ENCODE measurements at regions not wholly inside any gene's neighbourhood (a gene's known extent, or its start where the extent isn't known, plus 50 kb on each side); places are given as distances from the start of the nearest gene placed in this dataset.

DNA sequence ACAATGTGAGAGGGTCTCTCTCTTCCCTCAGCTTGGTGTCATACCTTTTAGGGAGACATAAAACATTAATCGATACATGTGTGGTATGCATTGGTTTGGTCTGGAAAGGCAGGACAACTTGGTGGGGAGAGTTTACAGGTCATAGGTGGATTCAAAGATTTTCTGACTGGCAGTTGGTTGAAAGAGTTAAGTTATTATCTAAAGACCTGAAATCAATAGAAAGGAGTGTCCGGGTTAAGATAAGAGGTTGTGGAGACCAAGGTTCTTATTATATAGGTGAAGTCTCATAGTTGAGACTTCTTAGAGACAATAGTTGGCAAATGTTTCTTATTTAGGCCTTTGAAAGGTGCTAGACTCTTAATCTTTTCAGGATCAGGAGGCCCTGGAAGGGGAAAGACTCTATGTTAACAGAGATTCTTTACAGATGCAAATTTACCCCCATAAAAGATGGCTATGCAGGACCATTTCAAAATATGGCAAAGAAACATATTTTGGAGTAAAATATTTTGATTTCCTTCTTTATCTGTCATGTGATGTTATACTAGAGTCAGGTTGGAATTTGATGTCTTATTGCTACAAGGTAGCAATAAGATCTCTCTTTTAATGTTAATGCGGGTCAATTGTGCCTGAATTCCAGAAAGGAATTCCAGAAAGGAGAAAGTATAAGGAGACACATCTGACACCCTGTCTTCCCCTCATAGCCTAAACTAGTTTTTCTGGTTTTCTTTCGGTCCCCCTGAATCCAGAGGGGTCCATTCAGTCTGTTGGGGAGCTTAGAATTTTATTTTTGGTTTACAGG, 59.2 kb upstream of the RCBTB2 start:
- DNase-seq (ENCODE audit: low read depth in 2 of 2) = no peak
- TF ChIP-seq, protein P1, sequence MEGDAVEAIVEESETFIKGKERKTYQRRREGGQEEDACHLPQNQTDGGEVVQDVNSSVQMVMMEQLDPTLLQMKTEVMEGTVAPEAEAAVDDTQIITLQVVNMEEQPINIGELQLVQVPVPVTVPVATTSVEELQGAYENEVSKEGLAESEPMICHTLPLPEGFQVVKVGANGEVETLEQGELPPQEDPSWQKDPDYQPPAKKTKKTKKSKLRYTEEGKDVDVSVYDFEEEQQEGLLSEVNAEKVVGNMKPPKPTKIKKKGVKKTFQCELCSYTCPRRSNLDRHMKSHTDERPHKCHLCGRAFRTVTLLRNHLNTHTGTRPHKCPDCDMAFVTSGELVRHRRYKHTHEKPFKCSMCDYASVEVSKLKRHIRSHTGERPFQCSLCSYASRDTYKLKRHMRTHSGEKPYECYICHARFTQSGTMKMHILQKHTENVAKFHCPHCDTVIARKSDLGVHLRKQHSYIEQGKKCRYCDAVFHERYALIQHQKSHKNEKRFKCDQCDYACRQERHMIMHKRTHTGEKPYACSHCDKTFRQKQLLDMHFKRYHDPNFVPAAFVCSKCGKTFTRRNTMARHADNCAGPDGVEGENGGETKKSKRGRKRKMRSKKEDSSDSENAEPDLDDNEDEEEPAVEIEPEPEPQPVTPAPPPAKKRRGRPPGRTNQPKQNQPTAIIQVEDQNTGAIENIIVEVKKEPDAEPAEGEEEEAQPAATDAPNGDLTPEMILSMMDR (IDR thresholded peaks at IDR 0.05; ENCODE audit: low read depth, low read length) = no peak
- H3K4me3 ChIP-seq (replicated peaks in 1 of 2; ENCODE audit: low read depth in 2 of 2, low read length in 2 of 2) = no peak overlapping the region

DNA sequence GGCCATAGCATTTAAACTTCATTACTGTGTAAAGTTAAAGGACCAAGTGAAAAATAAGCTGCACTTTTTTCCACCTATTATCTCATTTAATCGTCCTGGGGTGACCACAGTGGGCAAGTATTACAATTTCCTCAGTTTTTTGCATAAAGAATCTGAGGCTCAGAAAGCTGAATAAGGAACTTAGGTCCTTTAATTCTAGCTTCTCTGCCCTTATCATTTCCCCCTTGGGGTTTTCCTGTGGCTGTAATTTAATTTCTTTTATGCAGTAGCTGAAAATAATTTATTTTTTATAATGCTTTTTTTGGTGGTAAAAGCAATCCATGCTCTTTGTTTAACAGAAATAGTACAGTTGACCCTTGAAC, 59.8 kb upstream of the RCBTB2 start:
- no peak for DNase-seq (ENCODE audit: low read depth in 2 of 2)
- H3K4me3 ChIP-seq (replicated peaks in 1 of 2; ENCODE audit: low read depth in 2 of 2, low read length in 2 of 2) = no peak overlapping the region
- TF ChIP-seq, protein P1 (IDR thresholded peaks at IDR 0.05; ENCODE audit: low read depth, low read length) = no peak

DNA sequence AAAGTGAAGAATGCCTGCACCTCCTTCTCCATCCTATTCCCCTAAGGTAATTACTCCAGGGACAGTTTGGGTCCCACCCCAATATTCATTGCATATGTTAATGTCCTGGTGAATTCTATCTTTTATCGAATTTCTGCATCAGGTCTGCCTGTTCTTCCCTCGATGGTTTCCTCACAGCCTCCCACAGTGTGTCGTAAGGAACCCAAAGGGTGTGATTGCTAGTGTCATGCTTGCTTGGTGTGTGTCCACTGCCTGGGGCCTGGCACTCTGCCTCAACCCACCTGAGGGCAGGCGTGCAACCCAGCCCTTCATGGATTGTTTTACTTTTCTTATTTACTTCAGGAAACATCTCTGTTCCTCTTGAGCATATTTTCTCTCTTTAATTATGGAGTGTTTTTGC, 60.2 kb upstream of the CYSLTR2 start:
- no peak overlapping the region for H3K4me3 ChIP-seq (replicated peaks in 1 of 2; ENCODE audit: low read depth in 2 of 2, low read length in 2 of 2)
- TF ChIP-seq, protein P1 (IDR thresholded peaks at IDR 0.05; ENCODE audit: low read depth, low read length) = no peak
- no peak for DNase-seq (ENCODE audit: low read depth in 2 of 2)

DNA sequence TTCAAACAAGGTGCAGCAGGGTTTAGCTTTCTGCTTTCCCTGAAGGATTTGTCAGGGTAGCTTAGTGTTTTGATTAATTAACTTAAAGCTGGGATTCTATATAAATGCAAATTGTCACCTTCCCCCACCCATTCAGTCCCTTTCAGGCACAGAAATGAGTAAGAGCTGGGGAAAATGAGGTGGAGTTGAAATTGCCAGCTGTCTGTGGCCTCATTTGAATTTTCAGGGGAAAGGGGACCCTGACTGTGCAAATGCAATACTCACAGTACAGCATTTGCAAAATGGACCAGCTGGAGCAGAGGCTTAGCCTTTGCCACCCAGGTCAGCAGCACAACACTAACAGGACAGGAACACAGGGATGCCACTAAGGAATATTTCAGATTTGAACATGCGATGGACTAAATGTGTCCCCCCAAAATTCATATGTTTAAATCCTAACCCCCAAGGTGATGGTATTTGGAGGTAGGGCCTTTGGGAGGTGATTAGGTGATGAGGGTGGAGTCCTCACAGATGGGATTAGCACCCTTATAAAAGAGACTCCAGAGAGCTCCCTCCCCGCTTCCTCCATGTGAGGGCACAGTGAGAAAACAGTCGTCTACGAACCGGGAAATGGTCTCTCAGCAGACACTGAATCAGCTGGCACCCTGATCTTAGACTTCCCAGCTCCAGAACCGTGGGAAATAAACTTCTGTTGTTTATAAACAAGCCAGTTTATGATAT, 59.5 kb upstream of the CYSLTR2 start:
- DNase-seq (ENCODE audit: low read depth in 2 of 2) = no peak
- TF ChIP-seq, protein P1 (IDR thresholded peaks at IDR 0.05; ENCODE audit: low read depth, low read length) = no peak

DNA sequence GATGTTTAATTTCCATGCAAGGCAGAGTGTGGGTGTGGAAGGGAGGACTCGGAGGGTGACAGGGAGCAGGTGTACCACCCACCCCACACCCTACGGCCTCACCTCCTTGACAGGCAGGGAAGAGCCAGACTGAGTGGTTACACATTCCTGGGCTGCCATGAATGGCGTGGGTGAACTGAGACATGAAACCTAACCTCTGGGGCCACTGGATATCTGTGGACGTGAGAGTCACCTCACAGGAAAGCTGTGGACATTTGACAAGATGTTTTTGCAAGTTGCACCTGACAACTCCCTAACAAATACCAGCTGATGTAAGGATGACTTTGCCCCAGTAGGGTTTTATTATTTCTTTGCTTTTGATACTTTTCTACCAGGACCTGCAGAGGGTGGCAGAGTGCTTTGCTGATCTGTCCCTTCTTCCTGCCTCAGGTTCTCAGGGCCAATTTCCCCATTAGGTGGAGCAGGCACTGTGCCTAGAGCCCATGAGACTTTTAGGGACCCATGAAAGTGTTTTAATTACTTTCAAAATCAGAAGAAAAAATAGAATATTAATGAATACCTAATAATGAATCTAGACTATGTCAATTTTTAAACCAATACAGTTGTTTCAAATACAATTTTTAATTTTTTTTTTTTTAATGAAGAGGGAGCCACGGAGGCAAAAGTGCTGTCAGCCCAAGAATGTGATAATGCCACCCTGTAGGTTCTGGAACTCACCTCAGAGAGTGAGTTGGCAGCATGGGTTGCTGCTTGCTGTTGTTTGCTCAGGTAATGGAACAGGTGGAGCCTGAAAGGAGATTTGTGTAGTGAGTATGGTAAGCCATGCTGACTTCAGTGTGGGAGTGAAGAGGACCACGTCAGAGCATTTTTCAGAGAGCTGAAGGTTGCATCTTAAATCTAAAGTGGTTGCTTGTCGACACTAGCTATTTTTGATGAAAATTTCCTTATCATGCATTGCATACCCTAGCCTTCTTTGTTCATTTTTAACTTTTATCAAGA, 58.0 kb upstream of the CYSLTR2 start:
- DNase-seq (ENCODE audit: low read depth in 2 of 2) = peak; percentile 85 to 90
- H3K4me3 ChIP-seq (replicated peaks in 1 of 2; ENCODE audit: low read depth in 2 of 2, low read length in 2 of 2) = no peak overlapping the region
- TF ChIP-seq, protein P1 (IDR thresholded peaks at IDR 0.05; ENCODE audit: low read depth, low read length) = peak; percentile 80

More for the DNA sequence above, 59.5 kb upstream of the CYSLTR2 start:
- no peak overlapping the region for H3K4me3 ChIP-seq (replicated peaks in 1 of 2; ENCODE audit: low read depth in 2 of 2, low read length in 2 of 2)

All from cardiac fibroblast (primary cell).